Stimulated activated CD4-positive, alpha-beta T cell treated with anti-CD3 and anti-CD28 coated beads, Interleukin-1b, Interleukin-23, amount 100 ng/mL, for 48 hours (primary cell): ENCODE measurements at regions not wholly inside any gene's neighbourhood (a gene's known extent, or its start where the extent isn't known, plus 50 kb on each side); places are given as distances from the start of the nearest gene placed in this dataset.
"Not testable (repeated sequence)": the region's sequence is repeated elsewhere in the genome, so short reads cannot be mapped to it uniquely, and the experiment has no call there.

Experiments
- DNase-seq: peaks from one replicate; pipeline ENCODE4 v3.0.0-alpha.2; 2020

DNA sequence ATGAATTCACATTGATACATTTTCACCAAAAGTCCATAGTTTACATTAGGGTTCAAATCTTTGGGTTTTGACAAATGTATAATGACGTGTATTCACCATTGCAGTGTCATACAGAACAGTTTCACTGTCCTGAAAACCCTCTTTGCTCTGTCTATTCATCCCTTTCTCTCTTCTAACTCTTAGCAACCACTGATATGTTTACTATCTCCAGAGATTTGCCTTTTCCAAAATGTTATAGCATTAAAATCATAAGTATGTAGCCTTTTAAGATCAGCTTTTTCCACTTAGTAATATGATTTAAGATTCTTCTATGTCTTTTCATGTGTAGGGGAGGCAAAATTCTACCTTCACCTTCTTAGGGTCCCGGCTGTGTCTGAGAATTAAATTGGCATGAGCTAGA is 203.8 kb downstream of the TPRG1 start:
- no peak for DNase-seq

DNA sequence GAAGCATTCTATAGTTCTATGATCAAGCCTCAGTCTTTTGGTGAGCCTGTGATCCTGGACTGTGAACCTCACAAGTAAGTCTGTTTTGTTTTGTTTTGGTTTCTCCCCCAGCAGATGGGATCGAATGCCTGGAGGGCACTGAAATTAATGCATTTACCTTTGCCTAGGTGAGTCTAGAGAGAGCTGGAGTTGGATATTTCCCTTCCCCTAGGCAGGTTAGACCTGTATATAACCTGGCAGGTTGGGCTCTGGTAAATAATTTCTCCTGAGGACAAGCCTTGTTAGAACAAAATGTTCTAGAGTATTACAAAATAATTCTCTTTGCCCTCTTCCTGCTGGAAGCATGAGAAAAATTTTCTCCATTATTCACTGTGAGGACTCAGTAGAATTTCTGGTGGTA is 211.9 kb downstream of the TPRG1 start:
- no peak for DNase-seq

DNA sequence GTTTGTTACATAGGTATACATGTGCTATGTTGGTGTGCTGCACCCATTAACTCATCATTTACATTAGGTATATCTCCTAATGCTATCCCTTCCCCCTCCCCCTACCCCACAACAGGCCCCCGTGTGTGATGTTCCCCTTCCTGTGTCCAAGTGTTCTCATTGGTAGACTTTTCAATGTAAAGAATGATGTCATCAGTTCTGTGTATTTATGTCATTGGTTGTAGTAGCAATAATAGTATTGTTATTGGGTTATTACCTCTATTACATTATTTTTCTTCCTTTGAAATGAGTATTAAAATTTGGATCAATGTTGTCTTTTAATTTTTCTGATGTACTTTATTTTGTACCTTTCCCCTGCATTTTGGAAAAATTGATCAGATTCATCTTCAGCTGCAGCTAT is 214.1 kb downstream of the TPRG1 start:
- DNase-seq = not testable (repeated sequence)

DNA sequence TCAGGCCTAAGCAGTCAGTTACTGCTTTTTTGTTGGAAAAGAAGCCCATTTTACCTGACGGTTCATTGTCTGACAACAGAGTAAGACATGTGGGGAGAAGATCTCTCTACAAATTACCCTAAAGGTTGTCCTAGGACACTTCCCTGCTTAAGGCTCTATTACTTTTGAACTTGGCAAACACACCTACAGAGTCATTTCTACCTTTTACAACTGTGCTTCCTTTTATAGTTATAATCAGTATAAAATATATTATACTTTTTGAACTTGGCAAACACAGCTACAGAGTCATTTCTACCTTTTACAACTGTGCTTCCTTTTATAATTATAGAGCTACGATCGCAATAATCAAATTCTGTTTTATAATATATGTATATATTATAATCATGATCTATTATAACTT is 215.0 kb downstream of the TPRG1 start:
- DNase-seq = no peak

DNA sequence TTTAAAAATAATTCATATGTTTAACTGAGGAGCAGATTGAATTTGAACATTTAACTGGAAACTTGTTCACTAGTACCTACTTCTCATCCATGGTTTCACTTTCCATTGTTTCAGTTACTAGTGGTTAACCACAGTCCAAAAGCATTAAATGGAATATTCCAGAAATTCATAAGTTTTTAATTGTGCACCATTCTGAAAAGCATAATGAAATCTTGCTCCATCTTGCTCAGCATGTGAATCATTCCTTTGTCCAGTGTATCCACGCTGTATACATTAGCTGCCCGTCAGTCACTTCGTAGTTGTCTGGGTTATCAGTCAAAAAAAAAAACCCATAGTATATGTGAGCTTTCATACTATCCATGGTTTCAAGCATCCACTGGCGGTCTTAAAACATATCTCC is 217.6 kb downstream of the TPRG1 start:
- DNase-seq = no peak

DNA sequence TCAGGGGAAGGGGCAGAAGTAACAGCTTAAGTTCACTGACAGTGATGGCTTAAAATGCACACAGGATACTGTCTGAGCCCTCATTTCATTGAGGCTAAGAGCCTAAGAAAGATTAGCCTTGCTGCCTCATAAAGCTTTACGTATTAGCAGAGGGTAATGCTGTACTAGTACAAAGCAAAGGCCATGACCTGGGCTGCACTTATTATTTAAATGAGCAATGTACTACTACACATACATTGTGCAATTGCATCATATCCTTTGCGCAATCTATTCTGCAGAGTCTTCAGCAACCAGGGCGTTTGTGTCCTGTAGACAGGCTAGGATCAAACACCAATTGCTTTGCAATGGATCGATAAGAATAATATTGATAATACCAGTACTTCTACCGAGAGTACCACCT is 221.8 kb downstream of the TPRG1 start:
- no peak for DNase-seq

DNA sequence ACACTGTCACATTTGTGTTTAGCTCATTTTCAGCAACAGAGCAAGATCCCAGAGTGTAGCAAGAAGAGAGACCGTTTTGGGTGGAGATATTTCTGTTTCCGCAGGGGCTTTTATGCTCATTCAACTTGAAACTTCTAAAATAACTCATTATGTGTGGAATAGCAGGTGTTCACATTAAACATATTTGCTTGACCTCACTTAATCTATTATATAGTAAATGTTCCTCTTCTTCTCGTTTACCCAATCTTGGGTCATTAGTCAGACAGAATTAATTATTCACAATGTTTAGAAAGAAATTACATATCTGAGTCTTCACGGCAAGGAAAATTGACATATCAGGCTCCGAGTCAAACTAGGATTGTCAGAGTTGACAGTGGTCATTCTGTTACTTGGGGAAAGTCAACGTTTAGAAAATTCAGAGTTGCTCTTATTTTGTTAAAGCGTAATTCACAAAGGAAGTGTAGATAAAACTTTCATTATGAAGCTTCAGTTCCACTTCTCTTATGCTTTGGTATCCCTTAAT is 222.9 kb downstream of the TPRG1 start:
- DNase-seq = no peak

DNA sequence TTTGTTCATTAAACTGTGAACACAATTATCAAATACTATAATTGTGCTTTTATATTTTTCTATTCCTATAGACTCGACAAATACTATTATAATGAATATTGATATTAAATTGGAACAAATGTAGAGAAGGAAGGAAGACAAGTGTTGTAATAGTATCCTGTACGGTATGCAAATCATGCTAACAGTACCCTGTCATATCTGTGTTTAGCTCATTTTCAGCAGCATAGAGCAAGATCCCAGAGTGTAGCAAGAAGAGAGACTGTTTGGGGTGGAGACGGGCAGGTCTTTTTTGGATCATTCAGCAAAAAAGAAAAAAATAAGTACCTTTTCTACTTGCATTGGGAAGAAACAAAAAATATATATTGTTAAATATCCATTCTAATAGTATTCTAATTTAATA is 224.1 kb downstream of the TPRG1 start:
- DNase-seq = no peak

DNA sequence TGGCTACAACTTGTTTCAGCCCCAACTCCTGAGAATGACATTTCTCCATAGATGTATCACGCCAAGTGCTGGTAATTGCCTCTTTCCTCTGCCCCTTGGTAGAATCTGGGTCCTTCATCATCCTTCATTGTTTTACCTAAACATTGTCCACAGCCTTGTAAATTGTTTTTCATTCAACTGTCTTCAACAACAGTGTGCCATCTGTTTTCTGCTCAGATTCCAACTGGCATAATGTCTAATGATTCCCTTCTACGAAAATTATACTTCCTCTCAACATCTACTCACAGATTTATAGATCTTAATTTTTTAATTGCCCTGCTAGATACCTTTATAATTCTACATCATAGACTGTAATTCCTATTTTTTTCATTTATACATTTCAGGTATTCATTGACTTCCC is 226.9 kb downstream of the TPRG1 start:
- no peak for DNase-seq

DNA sequence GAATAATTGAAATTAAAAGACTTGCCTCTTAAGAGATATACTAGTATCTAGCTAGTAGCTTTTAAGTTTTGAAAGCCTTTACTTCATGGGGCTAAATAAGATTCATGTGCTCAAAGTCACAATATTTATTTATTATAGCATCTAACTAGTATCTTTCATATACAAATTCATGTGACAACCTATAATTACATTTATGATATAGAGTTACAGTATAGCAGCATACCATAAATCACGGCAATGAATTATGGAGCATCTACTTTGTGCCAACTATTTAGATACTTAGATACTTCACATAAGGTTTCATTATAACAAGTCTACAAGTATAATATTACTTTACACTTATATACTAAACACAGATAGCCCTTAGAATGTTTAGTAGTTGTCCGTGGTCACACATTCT is 229.4 kb downstream of the TPRG1 start:
- no peak for DNase-seq

DNA sequence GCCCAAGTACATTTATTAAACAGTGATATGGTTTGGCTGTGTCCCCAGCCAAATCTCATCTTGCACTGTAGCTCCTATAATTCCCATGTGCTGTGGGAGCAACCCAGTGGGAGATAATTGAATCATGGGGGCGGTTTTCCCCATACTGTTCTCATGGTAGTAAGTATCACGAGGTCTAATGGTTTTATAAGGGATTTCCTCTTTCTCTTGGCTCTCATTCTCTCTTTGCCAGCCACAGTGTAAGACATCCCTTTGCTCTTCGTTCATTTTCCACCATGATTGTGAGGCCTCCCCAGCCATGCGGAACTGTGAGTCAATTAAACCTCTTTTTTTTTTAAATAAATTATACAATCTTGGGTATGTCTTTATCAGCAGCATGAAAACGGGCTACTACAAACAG is 228.0 kb upstream of the TP63 start:
- no peak for DNase-seq

DNA sequence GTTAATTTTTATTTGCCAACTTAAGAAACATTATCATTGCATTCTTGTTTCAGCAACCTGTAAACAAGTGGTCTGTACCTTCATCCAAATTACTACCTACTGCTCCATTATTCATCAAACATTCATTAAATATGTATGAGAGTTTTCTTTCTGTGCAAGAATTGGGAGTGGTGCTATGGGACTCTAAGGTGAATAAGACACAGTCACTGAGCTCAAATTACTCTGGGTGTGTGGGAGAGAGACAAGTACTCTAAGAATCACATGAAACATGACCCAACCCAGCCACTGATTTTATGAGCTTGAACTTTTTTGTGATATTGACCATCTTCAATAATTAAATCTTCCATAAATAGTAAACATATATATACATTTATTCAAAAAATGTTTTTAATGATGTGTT is 227.2 kb upstream of the TP63 start:
- DNase-seq = no peak

DNA sequence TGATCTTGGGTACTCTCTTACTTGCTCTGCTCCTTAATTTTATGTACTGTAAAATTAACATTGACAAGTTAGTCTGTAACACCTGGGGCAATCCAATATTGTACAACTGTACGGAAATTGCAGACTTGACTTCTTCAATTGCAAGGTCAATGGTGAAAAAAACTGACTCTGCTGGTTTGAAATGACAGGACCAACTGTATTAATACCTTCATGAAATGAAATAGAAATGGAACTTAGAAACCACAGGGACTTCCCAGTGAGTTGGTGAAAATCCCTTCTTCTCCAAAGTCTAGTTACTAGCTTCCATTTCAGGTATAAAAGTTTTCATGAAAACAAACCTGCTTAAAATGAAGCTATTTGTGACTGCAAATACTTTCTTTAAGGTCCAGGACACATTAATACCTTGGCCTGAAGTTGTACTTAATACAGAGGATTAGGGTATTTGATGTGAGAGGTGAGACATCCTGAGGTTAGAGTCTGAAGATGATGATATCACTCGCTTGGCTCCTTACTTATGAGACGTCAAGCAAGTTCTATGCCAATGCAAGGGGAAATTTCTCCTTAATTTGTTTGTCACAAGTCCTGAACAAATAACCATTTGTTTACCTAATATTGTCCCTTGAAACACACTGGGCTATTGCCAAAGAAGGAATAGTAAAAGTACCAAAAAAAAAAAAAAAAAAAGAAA is 226.2 kb upstream of the TP63 start:
- DNase-seq = no peak

DNA sequence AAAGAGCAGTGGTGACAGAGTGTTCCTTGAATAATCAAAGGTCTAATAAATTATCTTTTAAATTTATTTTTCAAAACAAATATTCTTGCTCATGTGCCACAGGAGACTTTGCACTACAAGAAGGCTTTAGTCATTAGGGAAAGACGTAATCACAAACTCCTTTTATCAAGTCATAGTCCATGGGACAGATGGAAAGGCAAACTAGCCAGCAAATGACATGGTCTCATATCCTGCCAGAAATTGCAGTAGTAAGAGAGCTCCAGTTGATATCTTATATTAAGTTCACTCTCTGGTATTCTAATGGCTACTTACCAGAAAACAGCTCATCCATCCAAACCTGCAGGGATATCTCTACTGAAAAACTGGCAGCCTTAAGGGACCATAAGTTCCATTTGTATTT is 225.0 kb upstream of the TP63 start:
- DNase-seq = no peak

DNA sequence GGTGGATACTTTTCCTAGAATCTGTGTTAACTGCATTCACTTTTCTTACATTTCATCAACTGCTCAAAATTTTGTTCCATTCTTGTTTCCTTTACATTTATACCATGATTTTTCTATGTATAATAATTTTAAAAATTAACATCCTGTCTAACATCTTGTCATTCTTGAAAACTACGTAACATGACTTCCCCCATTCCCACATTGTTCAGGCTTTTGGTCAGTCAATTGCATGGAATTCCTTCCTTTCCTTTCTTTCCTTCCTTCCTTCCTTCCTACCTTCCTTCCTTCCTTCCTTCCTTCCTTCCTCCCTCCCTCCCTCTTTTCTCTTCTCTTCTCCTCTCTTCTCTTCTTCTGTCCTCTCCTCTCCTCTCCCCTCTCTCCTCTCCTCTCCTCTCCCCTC is 220.7 kb upstream of the TP63 start:
- no peak for DNase-seq

DNA sequence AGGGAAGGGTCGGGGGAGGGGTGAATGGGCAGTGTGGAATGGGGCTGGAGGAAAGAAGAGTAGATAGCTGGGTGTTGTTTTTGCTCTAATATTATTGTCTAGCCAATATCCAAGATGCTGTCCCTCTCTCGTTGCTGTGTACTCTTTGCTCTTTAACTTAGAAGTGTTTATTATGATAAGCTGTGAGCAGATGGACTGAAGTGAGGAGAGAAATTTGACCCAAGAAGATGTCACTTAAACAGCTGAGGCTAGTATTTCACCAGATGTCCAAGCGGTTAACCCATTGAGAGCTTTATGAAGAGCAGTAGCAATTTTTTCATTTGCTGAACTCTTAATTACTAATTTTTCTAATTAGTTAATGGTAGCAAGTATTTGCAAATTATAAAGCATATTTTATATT is 212.2 kb upstream of the TP63 start:
- no peak for DNase-seq

DNA sequence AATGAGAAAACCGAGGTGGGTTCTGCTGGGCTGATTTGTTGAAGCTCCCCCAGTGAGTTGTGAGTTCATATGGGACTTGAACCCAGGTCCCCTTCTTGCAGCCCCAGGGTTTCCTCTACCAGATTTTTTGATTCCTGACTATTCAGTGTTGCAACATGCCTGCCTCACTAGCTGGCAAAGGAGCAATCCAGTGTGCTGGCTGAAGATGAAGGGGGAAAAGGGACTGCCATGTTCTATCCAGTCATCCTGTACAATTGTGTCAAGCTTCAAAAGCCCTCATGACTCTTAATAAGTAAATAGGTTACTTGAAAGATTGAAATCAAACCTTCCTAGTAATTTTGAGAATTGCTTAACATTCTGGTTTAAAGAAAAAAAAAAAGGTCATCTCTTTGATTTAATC is 211.5 kb upstream of the TP63 start:
- DNase-seq = no peak

DNA sequence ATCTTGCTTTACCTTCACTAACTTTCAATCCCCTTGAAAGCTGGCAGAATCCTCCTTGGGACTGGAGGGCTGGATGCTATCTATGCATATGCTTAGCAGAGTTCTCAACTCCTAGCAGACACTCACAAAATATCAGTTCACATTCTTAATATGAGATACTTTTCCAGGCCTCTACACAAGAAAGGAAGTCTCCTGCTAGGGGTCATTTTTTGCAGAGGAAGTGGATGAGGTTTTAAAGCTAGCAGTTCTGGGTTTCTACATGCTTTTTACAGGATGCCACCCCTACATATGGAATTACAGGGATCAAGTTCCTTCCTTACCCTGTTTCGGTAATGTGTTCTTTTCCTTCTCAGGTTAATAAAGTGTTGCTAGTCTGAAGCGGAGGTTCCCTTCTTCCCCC is 206.3 kb upstream of the TP63 start:
- DNase-seq = no peak

DNA sequence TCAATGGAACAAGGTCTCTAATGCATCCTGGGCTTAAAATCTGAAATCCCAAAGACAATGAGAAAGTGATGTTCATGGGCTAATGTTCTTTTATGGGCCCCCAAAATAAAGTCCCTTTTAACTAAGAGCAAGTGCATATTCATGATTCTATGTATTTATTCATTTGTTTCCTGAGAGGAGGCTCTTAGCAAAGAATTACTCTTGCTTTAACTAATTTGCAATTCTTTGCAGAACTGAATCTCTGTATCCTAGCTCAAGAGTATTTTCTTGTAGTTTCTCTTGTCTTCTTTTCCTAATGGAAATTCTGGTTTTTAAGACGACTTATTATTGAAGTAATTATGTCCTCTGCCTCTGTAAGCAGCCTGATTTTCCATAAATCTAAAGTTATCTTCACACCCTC is 202.2 kb upstream of the TP63 start:
- DNase-seq = no peak

DNA sequence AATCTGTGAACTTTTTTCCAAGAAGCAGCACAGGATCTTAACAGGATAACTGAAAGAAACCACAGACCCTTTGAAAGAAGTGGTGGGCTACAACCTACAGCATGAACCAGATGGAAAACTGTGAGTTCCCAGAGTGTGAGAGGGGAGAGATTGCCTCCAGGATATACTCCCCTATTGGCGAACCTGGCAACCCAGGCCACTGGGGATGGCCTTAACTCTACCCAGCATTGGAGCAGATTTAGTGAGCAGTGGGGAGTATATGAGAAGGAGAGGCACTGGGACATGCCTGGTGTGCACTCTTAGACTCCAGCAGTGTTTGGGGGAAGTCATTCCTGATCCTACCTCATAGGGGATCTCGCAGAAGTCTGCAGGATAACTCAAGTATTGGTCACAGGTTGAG is 201.0 kb upstream of the TP63 start:
- DNase-seq = no peak

DNA sequence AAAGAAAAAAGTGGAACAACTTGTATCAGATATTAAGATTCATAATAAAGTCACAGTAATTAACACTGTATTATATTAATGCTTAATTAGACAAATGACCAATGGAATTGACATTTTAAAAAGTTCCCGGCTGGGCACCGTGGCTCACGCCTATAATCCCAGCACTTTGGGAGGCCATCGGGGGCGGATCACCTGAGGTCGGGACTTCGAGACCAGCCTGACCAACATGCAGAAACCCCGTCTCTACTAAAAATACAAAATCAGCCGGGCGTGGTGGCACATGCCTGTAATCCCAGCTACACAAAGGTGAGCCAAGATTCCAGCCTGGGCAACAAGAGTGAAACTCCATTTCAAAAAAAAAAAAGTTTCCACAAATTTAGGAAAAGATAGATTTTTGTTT is 188.9 kb upstream of the TP63 start:
- not testable (repeated sequence) for DNase-seq

DNA sequence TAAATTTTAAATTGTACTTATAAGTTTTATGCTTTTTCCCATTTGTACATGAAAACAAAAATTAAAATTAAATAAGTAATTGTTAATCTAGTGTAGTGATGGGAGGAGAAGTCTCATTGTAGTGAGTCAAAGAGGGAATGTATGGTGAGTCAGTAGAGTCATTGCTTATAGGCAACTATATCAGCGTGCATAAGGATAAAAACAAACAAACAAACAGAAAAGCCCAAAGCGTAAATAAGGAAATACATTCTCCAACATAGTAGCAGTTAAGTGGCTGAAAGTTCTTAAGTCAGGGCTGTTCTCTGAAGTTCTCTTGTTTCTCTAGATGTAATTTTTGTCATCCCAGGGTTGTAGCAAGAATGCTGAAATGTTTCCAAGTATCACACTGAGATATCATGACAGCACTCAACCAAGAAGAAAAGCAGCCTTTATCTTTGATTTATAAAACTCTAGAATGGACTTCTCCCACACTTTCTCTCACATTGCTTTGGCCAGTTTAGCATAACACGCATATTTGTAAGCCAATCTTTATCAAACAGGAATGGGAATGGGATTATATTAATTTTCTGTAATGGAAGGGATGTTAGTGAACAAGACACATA is 184.1 kb upstream of the TP63 start:
- no peak for DNase-seq

DNA sequence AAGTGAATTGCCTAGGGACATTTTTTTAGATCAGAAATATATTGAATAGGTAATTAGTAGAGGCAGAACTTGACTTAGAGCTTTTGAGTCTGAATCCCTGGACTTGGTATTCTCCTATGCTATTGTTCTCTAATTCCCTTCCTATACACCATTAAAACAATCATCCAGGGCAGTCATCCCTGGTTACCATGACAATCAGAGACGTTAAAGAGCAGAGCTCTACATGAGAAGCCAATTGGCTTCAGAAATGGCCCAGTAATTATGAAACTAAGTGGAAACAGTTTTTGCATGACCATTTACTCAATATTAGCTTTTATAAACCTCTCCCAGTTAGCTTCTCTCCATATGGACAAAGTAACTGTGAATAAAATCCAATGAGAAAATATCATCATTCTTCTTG is 182.1 kb upstream of the TP63 start:
- no peak for DNase-seq

DNA sequence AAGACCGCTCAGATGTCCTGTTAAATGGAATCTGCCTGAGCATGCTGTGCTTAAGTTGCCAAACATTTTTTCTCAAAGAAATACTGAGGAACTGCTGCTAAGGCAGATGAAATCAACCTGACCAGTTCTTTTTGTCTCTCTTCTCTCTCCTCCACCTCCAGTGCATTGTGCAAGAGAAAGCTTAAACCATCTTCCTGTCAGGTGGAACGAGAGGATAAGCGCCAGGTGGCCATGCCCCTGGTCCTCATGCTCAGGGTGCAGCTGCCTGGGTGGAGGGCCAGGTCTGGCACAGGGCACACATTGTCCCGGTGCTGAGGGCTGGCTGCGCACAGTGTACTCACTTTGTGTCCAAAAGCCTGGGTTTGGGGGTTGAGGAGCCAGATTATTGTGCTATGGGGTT is 176.2 kb upstream of the TP63 start:
- no peak for DNase-seq
